Spleen (tissue), 11 donors: ENCODE measurements at regions not wholly inside any gene's neighbourhood (a gene's known extent, or its start where the extent isn't known, plus 50 kb on each side); places are given as distances from the start of the nearest gene placed in this dataset.

Experiments used
- DNase-seq: peaks from one replicate; pipeline ENCODE4 v3.0.0-alpha.2; 2020
- H3K27ac ChIP-seq, 8 donors: fragments of 200-600 bp; sonication (generic) in 7 of 8; 1 replicate in 4 of 8; 2 replicates in 4 of 8; pipeline versions ENCODE4 v1.5.0 to v1.8.0; 2016 to 2021; ENCODE audit warnings: inconsistent platforms in 4 of 8, mild to moderate bottlenecking in 4 of 8, moderate library complexity in 1 of 8
- H3K27me3 ChIP-seq, 7 donors: fragments of 200-600 bp; sonication (generic) in 6 of 7; replicated peaks in 1 of 7; 1 replicate in 4 of 7; 2 replicates in 3 of 7; pipeline versions ENCODE4 v1.5.0 to v1.8.0; 2016 to 2021; ENCODE audit warnings: inconsistent platforms in 3 of 7, mild to moderate bottlenecking in 1 of 7
- H3K36me3 ChIP-seq, 6 donors: fragments of 200-600 bp; sonication (generic) in 5 of 6; 1 replicate in 4 of 6; 2 replicates in 2 of 6; pipeline versions ENCODE4 v1.5.0 to v1.8.0; 2016 to 2021; ENCODE audit warnings: inconsistent platforms in 2 of 6
- H3K4me1 ChIP-seq, 6 donors: fragments of 200-600 bp; sonication (generic) in 5 of 6; 1 replicate in 3 of 6; 2 replicates in 3 of 6; pipeline versions ENCODE4 v1.5.0 to v1.8.0; 2016 to 2021; ENCODE audit warnings: inconsistent platforms in 3 of 6
- H3K4me3 ChIP-seq, 8 donors: fragments of 200-600 bp; sonication (generic) in 7 of 8; 1 replicate in 4 of 8; 2 replicates in 4 of 8; pipeline versions ENCODE4 v1.5.0 to v1.8.0; 2016 to 2021; ENCODE audit warnings: inconsistent platforms in 4 of 8, mild to moderate bottlenecking in 4 of 8, moderate library complexity in 2 of 8
- H3K9me3 ChIP-seq, 8 donors: fragments of 200-600 bp; sonication (generic) in 7 of 8; 1 replicate in 4 of 8; 2 replicates in 4 of 8; pipeline versions ENCODE4 v1.5.0 to v1.8.0; 2016 to 2021; ENCODE audit warnings: inconsistent platforms in 4 of 8
- POLR2A ChIP-seq, 3 donors: fragments of 450-650 bp; IDR thresholded peaks; one replicate each; pipeline ENCODE4 v1.5.1; 2017; ENCODE audit warnings: antibody characterized with exemption in 3 of 3, mild to moderate bottlenecking in 1 of 3
- POLR2AphosphoS5 ChIP-seq, 3 donors: sonication (generic); formaldehyde crosslinking; IDR thresholded peaks; one replicate each; pipeline ENCODE4 v1.5.1; 2017; ENCODE audit warnings: antibody characterized with exemption in 3 of 3
- WGBS, 5 donors: extraction: QIAGEN DNeasy Blood & Tissue Kit in 3 of 5; methylation state at CpG; one replicate each; pipeline versions ENCODE4 v1.1.5 to v1.1.7; 2013 to 2018; 5-methylcytosine and 5-hydroxymethylcytosine counted together
- intact Hi-C: fragments of 100-400 bp; cut with DNase I; formaldehyde crosslinking; loops from one replicate; pipeline ENCODE4 v1.15.0; 2023; ENCODE audit warnings: low total_unique reads
- TF ChIP-seq, protein P1 (sequence below), 11 experiments: fragments of 200-600 bp in 7 of 11; fragments of 450-650 bp in 4 of 11; sonication (generic) in 4 of 11; IDR thresholded peaks in 8 of 11; conservative IDR thresholded peaks in 3 of 11; 1 replicate in 7 of 11; 2 replicates in 4 of 11; pipeline versions ENCODE4 v1.4.0 to v1.8.0; 2016 to 2021; ENCODE audit warnings: antibody characterized with exemption in 11 of 11, inconsistent platforms in 4 of 11, mild to moderate bottlenecking in 1 of 11
- donor health status: healthy with polysubstance abuse.
- donor health status: DM: no; HTN: no; CAD: no; lungs with moderate emphysema.
- donor health status: DM: no; HTN: no; CAD: no.
- donor health status: Bipolar disorder and iron deficiency.
- donor health status: healthy.
- donor health status: DM: no; HTN: no; CAD: no.
- donor health status: DM: yes; HTN: yes; CAD: no.

DNA sequence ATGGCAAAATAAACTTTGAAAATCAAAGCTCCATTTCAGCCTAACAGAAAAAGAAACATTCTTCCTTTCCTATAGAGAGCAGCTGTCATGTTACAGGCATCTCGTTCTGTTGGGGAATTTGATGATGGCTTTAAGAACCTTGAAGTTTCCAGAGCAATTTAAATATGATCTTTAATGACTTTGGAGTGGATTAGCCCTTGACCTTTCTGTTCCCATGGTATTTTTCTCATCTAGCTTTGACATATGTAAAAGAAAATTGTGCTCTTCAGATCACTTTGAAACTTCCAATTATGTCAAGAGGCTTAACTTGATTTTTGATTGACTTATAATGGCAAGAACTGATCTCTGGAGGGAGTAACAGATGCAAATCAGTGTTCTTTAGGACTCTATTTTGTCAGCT lies 157.6 kb upstream of the SEMA3E start:
- Histone ChIP-seq H3K27ac (no peak overlapping the region), H3K27me3 (no peaks in the 10 kb centered on the region), H3K9me3 (peaks cover 0 to 13% (median 0%) of the 10 kb centered on the region in 8 donors), H3K4me3 (no peak overlapping the region), H3K36me3 (no peaks in the 10 kb centered on the region), H3K4me1 (no peaks in the 10 kb centered on the region)
- intact Hi-C loops, result no loop called here
- 32 to 50% (median 37%) methylated on average over 1 of the region's 1 CpG for WGBS, 5 donors
- TF ChIP-seq POLR2A (IDR thresholded peaks at IDR 0.05) (no peak), POLR2AphosphoS5 (IDR thresholded peaks at IDR 0.05) (no peak)
- TF ChIP-seq, protein P1, sequence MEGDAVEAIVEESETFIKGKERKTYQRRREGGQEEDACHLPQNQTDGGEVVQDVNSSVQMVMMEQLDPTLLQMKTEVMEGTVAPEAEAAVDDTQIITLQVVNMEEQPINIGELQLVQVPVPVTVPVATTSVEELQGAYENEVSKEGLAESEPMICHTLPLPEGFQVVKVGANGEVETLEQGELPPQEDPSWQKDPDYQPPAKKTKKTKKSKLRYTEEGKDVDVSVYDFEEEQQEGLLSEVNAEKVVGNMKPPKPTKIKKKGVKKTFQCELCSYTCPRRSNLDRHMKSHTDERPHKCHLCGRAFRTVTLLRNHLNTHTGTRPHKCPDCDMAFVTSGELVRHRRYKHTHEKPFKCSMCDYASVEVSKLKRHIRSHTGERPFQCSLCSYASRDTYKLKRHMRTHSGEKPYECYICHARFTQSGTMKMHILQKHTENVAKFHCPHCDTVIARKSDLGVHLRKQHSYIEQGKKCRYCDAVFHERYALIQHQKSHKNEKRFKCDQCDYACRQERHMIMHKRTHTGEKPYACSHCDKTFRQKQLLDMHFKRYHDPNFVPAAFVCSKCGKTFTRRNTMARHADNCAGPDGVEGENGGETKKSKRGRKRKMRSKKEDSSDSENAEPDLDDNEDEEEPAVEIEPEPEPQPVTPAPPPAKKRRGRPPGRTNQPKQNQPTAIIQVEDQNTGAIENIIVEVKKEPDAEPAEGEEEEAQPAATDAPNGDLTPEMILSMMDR (IDR thresholded peaks at IDR 0.05 in 8 of 11, conservative IDR thresholded peaks at IDR 0.05 in 3 of 11), result no peak
- DNase-seq, result no peak

DNA sequence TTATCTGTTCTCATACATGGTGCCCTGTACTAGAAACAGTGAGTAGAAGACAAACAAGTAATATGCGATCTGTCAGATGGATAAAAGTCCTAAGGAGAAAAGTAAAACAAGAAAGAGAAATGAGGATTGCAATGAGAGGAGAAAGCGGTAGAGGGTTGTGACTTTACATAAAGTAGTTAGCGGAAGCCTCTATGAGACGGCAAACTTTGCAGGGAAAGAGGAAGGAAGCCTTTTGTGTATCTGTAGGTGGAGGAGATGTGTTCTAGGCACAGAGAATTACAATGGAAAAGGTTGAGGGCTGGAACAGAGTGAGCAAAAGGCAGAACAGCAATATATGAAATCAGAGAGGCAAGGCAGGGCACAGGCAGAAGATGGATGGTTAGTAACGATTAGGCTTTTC lies 150.4 kb upstream of the SEMA3E start:
- no peak overlapping the region for H3K4me3 ChIP-seq
- no peaks in the 10 kb centered on the region for H3K36me3 ChIP-seq
- no peak for DNase-seq
- no peaks in the 10 kb centered on the region for H3K27me3 ChIP-seq
- no peaks in the 10 kb centered on the region for H3K4me1 ChIP-seq
- H3K27ac ChIP-seq, result no peak overlapping the region
- TF ChIP-seq POLR2AphosphoS5 (IDR thresholded peaks at IDR 0.05), result no peak
- intact Hi-C loops, result no loop called here
- peaks cover 0 to 27% (median 0%) of the 10 kb centered on the region in 8 donors for H3K9me3 ChIP-seq
- WGBS, 5 donors, result 79 to 88% (median 80%) methylated on average over 5 of the region's 5 CpGs

DNA sequence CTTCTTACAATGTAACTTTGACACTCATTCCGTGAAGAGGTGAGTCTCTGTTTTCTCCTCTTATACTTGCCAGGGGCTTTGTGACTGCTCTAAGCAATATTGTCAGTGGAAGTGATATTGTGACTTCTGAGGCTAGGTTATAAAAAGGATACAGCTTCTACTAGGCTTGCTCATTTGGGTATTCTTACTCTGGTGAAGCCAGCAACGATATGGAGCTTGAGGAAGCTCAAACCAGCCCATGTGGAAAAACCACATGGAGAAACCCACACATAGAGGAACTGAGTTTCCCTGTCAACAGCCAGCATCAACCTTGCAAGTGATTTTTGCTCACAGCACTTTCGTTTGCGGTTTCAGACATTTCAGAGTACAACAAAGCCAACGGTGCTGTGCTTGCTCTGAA lies 149.6 kb upstream of the SEMA3E start:
- Histone ChIP-seq H3K36me3 (no peaks in the 10 kb centered on the region), H3K27me3 (no peaks in the 10 kb centered on the region), H3K9me3 (peaks cover 0 to 27% (median 0%) of the 10 kb centered on the region in 8 donors), H3K4me3 (no peak overlapping the region), H3K27ac (no peak overlapping the region), H3K4me1 (no peaks in the 10 kb centered on the region)
- TF ChIP-seq, protein P1 (IDR thresholded peaks at IDR 0.05 in 8 of 11, conservative IDR thresholded peaks at IDR 0.05 in 3 of 11), result no peak
- TF ChIP-seq POLR2A (IDR thresholded peaks at IDR 0.05) (no peak), POLR2AphosphoS5 (IDR thresholded peaks at IDR 0.05) (no peak)
- DNase-seq, result no peak
- 70 to 87% (median 81%) methylated on average over 5 of the region's 5 CpGs for WGBS, 5 donors
- intact Hi-C loops, result no loop called here

DNA sequence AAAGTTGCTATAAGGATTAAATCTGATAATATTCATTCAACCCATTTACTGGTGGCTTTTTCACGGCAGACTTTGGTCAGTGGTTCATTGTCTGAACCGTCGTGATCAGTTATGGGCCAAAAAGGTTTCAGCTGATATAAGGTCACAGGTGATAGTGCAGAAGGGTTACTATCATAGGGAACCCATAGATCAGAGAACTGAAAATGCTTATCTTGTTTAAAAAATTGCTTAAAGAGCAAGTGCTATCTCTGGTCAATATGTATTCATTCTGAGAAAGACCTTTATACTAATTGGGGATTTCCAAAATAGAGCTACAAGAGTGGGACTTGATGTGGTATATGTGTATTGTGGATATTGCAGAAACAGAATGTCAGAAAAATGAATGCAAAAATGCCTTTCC lies 147.8 kb upstream of the SEMA3E start:
- Histone ChIP-seq H3K27ac (no peak overlapping the region), H3K36me3 (no peaks in the 10 kb centered on the region), H3K4me3 (no peak overlapping the region), H3K9me3 (peaks cover 0 to 14% (median 0%) of the 10 kb centered on the region in 8 donors), H3K27me3 (no peaks in the 10 kb centered on the region), H3K4me1 (no peaks in the 10 kb centered on the region)
- WGBS, 5 donors, result 82 to 88% (median 86%) methylated on average over 3 of the region's 3 CpGs
- no peak for DNase-seq
- TF ChIP-seq, protein P1 (IDR thresholded peaks at IDR 0.05 in 8 of 11, conservative IDR thresholded peaks at IDR 0.05 in 3 of 11), result no peak
- TF ChIP-seq POLR2AphosphoS5 (IDR thresholded peaks at IDR 0.05) (no peak), POLR2A (IDR thresholded peaks at IDR 0.05) (no peak)
- intact Hi-C loops, result no loop called here

DNA sequence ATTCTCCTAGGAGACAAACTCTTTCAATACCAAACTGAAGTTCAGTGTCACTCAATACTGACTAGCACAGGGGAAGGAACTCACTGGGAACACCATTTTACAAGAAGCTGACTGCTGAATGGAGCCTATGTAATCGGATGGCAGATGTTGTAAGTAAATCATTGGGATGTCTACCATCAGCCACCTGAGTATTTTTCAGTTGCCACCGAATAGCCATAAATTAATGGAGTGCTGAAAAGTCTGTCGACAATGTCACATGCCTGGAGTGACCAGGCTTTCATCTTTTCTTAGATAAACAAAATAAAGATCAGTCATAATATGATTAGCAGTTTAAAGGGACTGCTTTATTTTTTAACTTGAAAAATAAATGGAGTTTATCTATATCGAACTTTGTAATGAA lies 145.9 kb upstream of the SEMA3E start:
- no peak overlapping the region for H3K4me3 ChIP-seq
- TF ChIP-seq POLR2A (IDR thresholded peaks at IDR 0.05) (no peak), POLR2AphosphoS5 (IDR thresholded peaks at IDR 0.05) (no peak)
- TF ChIP-seq, protein P1 (IDR thresholded peaks at IDR 0.05 in 8 of 11, conservative IDR thresholded peaks at IDR 0.05 in 3 of 11), result no peak
- intact Hi-C loops, result no loop called here
- no peak overlapping the region for H3K27ac ChIP-seq
- no peak for DNase-seq
- WGBS, 5 donors, result 56 to 63% (median 60%) methylated on average over 4 of the region's 4 CpGs
- H3K9me3 ChIP-seq, result peaks cover 0 to 10% (median 0%) of the 10 kb centered on the region in 8 donors
- H3K36me3 ChIP-seq, result no peaks in the 10 kb centered on the region
- no peaks in the 10 kb centered on the region for H3K27me3 ChIP-seq
- no peaks in the 10 kb centered on the region for H3K4me1 ChIP-seq
